Chondrocyte (in vitro differentiated cells): ENCODE measurements at regions not wholly inside any gene's neighbourhood (a gene's known extent, or its start where the extent isn't known, plus 50 kb on each side); places are given as distances from the start of the nearest gene placed in this dataset.

ENCODE experiments used
- DNase-seq: peaks from one replicate; pipeline ENCODE4 v3.0.0; 2021; ENCODE audit warnings: mixed read lengths, low spot score
- H3K27ac Mint-ChIP-seq: one replicate; pipeline ENCODE4 v1.8.0; 2021; ENCODE audit warnings: mild to moderate bottlenecking, moderate library complexity, mixed read lengths; ENCODE audit not compliant: unreplicated experiment
- H3K27me3 Mint-ChIP-seq: 2 replicates; pipeline ENCODE4 v1.8.0; 2021; ENCODE audit warnings: low read depth, mixed read lengths
- H3K36me3 Mint-ChIP-seq: 2 replicates; pipeline ENCODE4 v1.8.0; 2021; ENCODE audit warnings: low read depth, mixed read lengths
- H3K4me1 Mint-ChIP-seq: 2 replicates; pipeline ENCODE4 v1.8.0; 2021; ENCODE audit warnings: low read depth, mild to moderate bottlenecking, mixed read lengths
- H3K4me3 Mint-ChIP-seq: one replicate; pipeline ENCODE4 v1.8.0; 2021; ENCODE audit warnings: mild to moderate bottlenecking, moderate library complexity, mixed read lengths; ENCODE audit not compliant: unreplicated experiment
- H3K9me3 Mint-ChIP-seq: 2 replicates; pipeline ENCODE4 v1.8.0; 2021; ENCODE audit warnings: low read depth, mixed read lengths
- TF ChIP-seq, protein P1 (sequence below): fragments of 200-600 bp; sonication (generic); IDR thresholded peaks from 2 replicates; pipeline ENCODE4 v1.5.0; 2021; ENCODE audit warnings: antibody characterized with exemption, mild to moderate bottlenecking, moderate library complexity

DNA sequence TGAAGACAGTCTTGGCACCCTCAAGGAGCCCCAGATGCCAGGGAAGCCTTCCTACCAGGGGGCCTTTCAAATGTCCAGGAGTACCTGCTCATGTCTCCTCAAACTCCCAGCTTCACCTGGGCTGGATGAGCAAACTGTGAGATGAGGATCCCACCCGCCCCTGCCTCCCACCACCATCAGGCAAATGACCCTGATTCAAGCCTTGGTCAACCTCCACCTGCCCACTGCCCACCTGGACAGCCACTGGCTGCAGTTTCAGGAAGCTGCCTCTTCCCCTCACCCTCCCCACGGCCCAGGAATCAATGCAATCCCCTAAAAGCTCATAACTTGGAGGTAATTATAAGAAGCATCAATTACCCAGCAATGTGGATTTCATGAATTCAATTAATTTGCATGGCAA, 122.7 kb downstream of the BUD13 start:
- H3K4me3 Mint-ChIP-seq, result no peak overlapping the region

DNA sequence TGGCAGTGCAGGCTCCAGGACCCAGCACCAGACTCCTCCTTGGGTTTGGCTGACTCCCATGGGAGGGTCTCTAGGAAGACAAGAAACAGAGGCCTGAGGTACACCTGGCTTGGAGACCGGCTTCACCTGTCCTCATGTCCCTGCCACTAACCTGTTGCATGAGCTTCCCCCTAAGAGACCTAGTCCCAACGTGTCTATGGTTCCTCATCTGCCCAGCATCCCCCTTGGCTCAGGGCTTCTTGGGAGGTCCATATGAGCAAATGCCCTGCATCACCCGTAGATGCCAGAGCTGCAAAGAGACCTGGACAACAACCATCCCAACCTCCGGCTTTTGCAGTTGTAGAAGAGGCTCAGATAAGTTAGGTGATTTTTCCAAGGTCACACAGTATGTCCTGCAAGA, 123.5 kb downstream of the BUD13 start:
- Mint-ChIP-seq H3K27ac (no peak overlapping the region), H3K4me1 (no peaks in the 10 kb centered on the region), H3K9me3 (peaks cover 3% of the 10 kb centered on the region), H3K27me3 (peaks cover 22% of the 10 kb centered on the region), H3K36me3 (peaks cover 2% of the 10 kb centered on the region), H3K4me3 (no peak overlapping the region)
- DNase-seq, result no peak
- TF ChIP-seq, protein P1, sequence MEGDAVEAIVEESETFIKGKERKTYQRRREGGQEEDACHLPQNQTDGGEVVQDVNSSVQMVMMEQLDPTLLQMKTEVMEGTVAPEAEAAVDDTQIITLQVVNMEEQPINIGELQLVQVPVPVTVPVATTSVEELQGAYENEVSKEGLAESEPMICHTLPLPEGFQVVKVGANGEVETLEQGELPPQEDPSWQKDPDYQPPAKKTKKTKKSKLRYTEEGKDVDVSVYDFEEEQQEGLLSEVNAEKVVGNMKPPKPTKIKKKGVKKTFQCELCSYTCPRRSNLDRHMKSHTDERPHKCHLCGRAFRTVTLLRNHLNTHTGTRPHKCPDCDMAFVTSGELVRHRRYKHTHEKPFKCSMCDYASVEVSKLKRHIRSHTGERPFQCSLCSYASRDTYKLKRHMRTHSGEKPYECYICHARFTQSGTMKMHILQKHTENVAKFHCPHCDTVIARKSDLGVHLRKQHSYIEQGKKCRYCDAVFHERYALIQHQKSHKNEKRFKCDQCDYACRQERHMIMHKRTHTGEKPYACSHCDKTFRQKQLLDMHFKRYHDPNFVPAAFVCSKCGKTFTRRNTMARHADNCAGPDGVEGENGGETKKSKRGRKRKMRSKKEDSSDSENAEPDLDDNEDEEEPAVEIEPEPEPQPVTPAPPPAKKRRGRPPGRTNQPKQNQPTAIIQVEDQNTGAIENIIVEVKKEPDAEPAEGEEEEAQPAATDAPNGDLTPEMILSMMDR, result no peak

More for the DNA sequence above, 122.7 kb downstream of the BUD13 start:
- TF ChIP-seq, protein P1, result no peak
- H3K9me3 Mint-ChIP-seq, result peaks cover 10% of the 10 kb centered on the region
- no peaks in the 10 kb centered on the region for H3K4me1 Mint-ChIP-seq
- no peak overlapping the region for H3K27ac Mint-ChIP-seq
- peaks cover 2% of the 10 kb centered on the region for H3K36me3 Mint-ChIP-seq
- peaks cover 19% of the 10 kb centered on the region for H3K27me3 Mint-ChIP-seq
- no peak for DNase-seq

DNA sequence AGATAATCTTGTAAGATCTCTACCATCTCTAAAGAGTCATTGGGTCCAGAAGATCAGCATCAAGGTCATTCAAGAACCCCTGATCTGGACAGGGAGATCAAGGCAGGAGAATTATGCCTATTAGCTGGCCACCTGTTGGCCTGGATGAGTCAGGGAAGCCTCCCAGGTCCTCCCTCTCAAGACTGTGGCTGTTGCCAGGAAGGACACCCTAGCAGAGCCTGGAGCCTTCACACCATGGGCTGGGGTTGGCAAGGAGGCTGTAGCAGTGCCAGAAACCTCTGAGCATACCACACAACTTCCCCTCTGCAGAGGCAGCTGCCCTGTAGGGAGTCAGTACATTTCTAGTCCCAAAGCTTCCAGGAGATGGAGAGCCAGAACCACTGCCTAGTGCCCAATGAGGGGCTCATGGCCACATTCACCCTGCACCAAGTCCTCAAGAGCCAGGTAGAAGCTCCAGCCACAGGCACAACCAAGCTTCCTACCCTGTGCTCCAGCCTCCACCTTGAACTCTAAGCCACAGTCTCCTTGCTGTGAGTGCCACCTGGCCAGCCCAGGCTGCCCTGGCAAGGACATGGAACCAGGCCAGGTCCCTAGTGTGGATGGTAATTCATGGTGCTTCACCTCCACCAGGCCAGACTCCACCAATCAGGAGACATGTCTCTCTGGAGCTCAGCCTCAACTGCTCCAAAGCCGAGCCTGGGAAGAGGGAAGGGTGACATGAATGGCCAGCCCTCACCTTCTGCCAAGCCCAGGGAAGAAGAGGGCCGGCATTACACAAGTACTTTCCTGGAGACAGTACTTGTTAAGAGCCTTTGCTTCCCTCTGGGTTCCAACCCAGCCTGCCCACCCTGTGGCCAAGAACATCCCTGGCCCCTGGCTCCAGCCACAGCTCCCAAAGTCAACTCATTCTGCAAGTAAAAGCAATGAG, 124.3 kb downstream of the BUD13 start:
- H3K9me3 Mint-ChIP-seq, result peaks cover 2% of the 10 kb centered on the region
- DNase-seq, result no peak
- no peaks in the 10 kb centered on the region for H3K4me1 Mint-ChIP-seq
- TF ChIP-seq, protein P1, result no peak
- H3K36me3 Mint-ChIP-seq, result peaks cover 2% of the 10 kb centered on the region
- H3K27ac Mint-ChIP-seq, result no peak overlapping the region
- H3K27me3 Mint-ChIP-seq, result peaks cover 26% of the 10 kb centered on the region
- H3K4me3 Mint-ChIP-seq, result no peak overlapping the region

DNA sequence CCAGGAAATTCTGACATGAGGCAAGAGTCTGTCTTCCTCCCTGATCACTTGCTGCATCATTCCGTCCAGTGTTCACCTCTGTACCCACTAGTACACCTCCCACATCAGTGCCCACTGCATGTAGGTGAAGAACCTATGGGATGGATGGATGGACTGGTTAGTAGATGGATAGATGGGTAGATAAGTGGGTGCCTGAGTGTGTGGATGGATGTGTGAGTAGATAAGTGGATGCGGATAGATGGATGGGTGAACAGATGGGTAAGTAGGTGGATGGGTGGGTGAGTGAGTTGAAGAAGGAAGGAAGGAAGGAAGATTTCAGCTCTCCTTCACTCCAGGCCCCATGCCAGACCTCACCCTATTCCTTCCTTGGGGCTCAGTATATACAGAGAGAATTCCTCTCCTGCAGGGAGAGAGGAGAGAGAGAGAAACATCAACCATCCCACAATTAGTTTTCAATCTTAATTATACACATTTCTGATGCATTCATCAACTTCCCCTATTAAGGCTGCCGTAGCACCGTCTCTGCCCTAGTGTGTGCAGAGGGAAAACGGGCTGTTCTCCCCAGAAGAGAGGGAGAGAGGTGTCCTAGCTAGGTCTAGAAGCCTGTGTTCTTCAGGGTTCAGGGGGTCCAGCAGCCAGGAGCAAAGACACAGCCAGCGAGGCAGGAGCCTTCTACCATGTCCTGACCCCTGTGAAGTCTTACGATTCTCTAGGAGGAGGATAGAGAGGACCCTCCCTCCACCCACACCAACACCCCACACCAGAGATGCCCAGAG, 125.3 kb downstream of the BUD13 start:
- TF ChIP-seq, protein P1, result no peak
- no peaks in the 10 kb centered on the region for H3K4me1 Mint-ChIP-seq
- H3K36me3 Mint-ChIP-seq, result peaks cover 2% of the 10 kb centered on the region
- no peak for DNase-seq
- no peak overlapping the region for H3K4me3 Mint-ChIP-seq
- H3K27me3 Mint-ChIP-seq, result peaks cover 26% of the 10 kb centered on the region
- peaks cover 2% of the 10 kb centered on the region for H3K9me3 Mint-ChIP-seq
- no peak overlapping the region for H3K27ac Mint-ChIP-seq

DNA sequence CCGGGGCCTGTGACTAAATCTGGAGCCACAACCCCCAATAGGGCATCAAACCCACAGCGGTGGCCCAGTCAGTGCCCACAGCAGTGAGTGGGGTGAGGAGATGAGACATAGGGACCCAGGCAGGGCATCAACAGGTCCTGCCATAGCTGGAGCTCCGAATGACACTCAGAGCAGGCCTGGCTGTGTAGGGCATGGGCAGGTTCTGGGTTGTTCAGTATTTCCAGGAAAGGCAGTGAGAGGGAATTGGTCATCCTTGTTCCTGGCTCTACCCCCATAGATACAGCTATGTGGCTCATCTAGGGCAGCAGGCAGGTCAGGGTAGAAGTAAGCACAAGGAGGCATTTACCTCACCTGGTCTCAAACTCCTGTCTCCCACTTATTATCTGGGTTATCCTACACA, 126.6 kb downstream of the BUD13 start:
- no peak overlapping the region for H3K4me3 Mint-ChIP-seq
- TF ChIP-seq, protein P1, result no peak
- H3K4me1 Mint-ChIP-seq, result no peaks in the 10 kb centered on the region
- peaks cover 2% of the 10 kb centered on the region for H3K36me3 Mint-ChIP-seq
- DNase-seq, result no peak
- peaks cover 24% of the 10 kb centered on the region for H3K27me3 Mint-ChIP-seq
- H3K27ac Mint-ChIP-seq, result no peak overlapping the region
- H3K9me3 Mint-ChIP-seq, result peaks cover 2% of the 10 kb centered on the region
